ENCODE measurements at regions not wholly inside any gene's neighbourhood (a gene's known extent, or its start where the extent isn't known, plus 50 kb on each side); places are given as distances from the start of the nearest gene placed in this dataset.

DNA sequence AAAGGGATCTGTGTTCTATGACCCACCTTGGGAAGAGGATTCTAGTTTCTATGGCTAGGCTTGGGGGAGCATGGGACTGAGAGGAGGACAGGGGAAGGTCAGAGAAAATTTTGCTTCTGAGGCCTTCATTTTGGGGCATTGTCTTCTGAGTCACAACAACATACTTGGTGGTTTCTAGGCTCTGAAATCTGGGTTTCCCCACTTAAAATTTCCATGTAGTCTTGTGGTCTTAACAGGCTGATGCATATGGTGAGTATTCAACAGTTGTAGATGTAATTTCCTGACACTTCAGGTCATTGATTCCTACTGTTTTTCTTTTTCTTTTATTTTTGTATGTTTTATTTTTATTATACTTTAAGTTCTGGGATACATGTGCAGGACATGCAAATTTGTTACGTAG, 88.5 kb downstream of the ANKRD7 start:
- dilution Hi-C loops (cut with HindIII; ENCODE audit: low sequenced_read_pairs, unreplicated experiment) (no loop called here), intact Hi-C loops (cut with micrococcal nuclease) (no loop called here), in situ Hi-C loops (cut with MboI; ENCODE audit: low sequenced_read_pairs) (no loop called here)
- H3K27me3 ChIP-seq (ENCODE audit: control insufficient read depth, insufficient read depth, low read length) = no peaks in the 10 kb centered on the region
- H2BK120ac ChIP-seq (ENCODE audit: low read depth, low read length) = no peak overlapping the region
- no peak overlapping the region for H3K14ac ChIP-seq (replicated peaks; ENCODE audit: low read depth, low read length)
- POLR2A ChIA-PET (ENCODE audit: unreplicated experiment) = no interaction called here
- H3K18ac ChIP-seq (ENCODE audit: low read depth, low read length) = no peak overlapping the region
- CTCF ChIA-PET = no interaction called here
- H2AK5ac ChIP-seq (ENCODE audit: low read depth, low read length) = no peak overlapping the region
- H2AK9ac ChIP-seq (replicated peaks; ENCODE audit: low read depth, low read length, poor library complexity) = no peak overlapping the region
- H3K9ac ChIP-seq (ENCODE audit: low read depth, low read length) = no peak overlapping the region
- H3K4me3 ChIP-seq (ENCODE audit: insufficient read depth, low read depth, low read length) = no peak overlapping the region
- TF ChIP-seq MAFK (IDR thresholded peaks at IDR 0.05; ENCODE audit: low read depth, low read length) (no peak), NFE2L2 (IDR thresholded peaks at IDR 0.05; ENCODE audit: low read depth, low read length) (no peak)
- H3K56ac ChIP-seq (ENCODE audit: extremely low read depth, insufficient read depth, low read length) = no peak overlapping the region
- H4K91ac ChIP-seq (ENCODE audit: insufficient read depth, low read depth, low read length) = no peak overlapping the region
- H3K9me1 ChIP-seq (ENCODE audit: insufficient read depth, low read length) = no peaks in the 10 kb centered on the region
- no TSS peak for BruUV-seq (replicated peaks)
- no peak overlapping the region for H2BK5ac ChIP-seq (ENCODE audit: low read depth, low read length, poor library complexity, severe bottlenecking)
- no peaks in the 10 kb centered on the region for H3K4me1 ChIP-seq (ENCODE audit: control insufficient read depth, insufficient read depth, low read length)
- H3K36me3 ChIP-seq (ENCODE audit: control insufficient read depth, insufficient read depth, low read length) = no peaks in the 10 kb centered on the region
- H4K8ac ChIP-seq (ENCODE audit: low read depth in 2 of 2, low read length in 2 of 2) = no peak overlapping the region
- no peak overlapping the region for H3K4me2 ChIP-seq (ENCODE audit: low read depth, low read length)
- no peaks in the 10 kb centered on the region; the same call in 1 of the 2 replicates for H3K9me3 ChIP-seq (ENCODE audit: control insufficient read depth, insufficient read depth, low read length)
- ATAC-seq (ENCODE audit: low read depth) = no peak
- H2AFZ ChIP-seq (replicated peaks; ENCODE audit: low read length, poor library complexity) = no peak overlapping the region
- no peak overlapping the region for H3K4ac ChIP-seq (ENCODE audit: low read depth, low read length)
- no peak overlapping the region for H2BK15ac ChIP-seq (ENCODE audit: low read depth, low read length)
- no peak overlapping the region for H3K27ac ChIP-seq (ENCODE audit: insufficient read depth, low read length)
- no peak overlapping the region for H4K5ac ChIP-seq (ENCODE audit: low read depth, low read length)
- H3K79me1 ChIP-seq (ENCODE audit: low read depth in 1 of 2, low read length in 2 of 2) = no peaks in the 10 kb centered on the region
- H3K23ac ChIP-seq (ENCODE audit: low read depth, low read length) = no peak overlapping the region
- H4K20me1 ChIP-seq (ENCODE audit: insufficient read depth, low read length) = no peaks in the 10 kb centered on the region
- DNase-seq = no peak
- WGBS, 2 experiments (ENCODE audit: extremely low coverage in 2 of 2, insufficient read length in 1 of 2) = no CpG with 5 or more reads among the region's 1 CpG
- H2BK20ac ChIP-seq (ENCODE audit: low read depth, low read length) = no peak overlapping the region

Measured in IMR-90 (cell line).